Endothelial cell of umbilical vein (primary cell): ENCODE measurements at regions not wholly inside any gene's neighbourhood (a gene's known extent, or its start where the extent isn't known, plus 50 kb on each side); places are given as distances from the start of the nearest gene placed in this dataset.

ENCODE experiments used
- BruUV-seq: library from RNA; stranded (reverse); fragments of 400-500 nt; replicated peaks from 2 replicates; lab custom pipeline; 2021; lab: Mats Ljungman, UMichigan
- CTCF ChIA-PET: fragments of 300-600, 350-600 bp; sonication (Branson Sonifier 250); formaldehyde crosslinking; loops from one replicate; lab custom pipeline; 2021; ENCODE audit warnings: antibody characterized with exemption, inconsistent platforms; lab: Charles Lee
- POLR2A ChIA-PET: fragments of 300-600, 350-600 bp; sonication (Branson Sonifier 250); formaldehyde crosslinking; loops from one replicate; lab custom pipeline; 2021; ENCODE audit warnings: antibody characterized with exemption, inconsistent platforms; lab: Charles Lee
- DNase-seq: peaks from one replicate; pipeline ENCODE4 v3.0.0-alpha.2; 2011; ENCODE audit warnings: low read depth, low spot score
- FAIRE-seq: peaks from 2 replicates; lab custom pipeline; 2011; peaks lifted over from hg19 to GRCh38; lab: Jason Lieb, UNC
- H2AFZ ChIP-seq: 2 replicates; pipeline ENCODE4 v1.6.0; 2012; ENCODE audit warnings: low read depth, low read length, control low read depth, inconsistent platforms
- H3K27ac ChIP-seq: 2 replicates; pipeline ENCODE4 v1.5.1; 2011; ENCODE audit warnings: low read depth, mild to moderate bottlenecking, control low read depth, low read length, moderate library complexity; ENCODE audit not compliant: insufficient read depth
- H3K27me3 ChIP-seq, 2 experiments: 2 replicates each; pipeline versions ENCODE4 v1.6.0 to v1.6.1; 2011; ENCODE audit warnings: low read length in 2 of 2, mixed read lengths in 1 of 2; ENCODE audit not compliant: control insufficient read depth in 2 of 2, insufficient read depth in 2 of 2
- H3K36me3 ChIP-seq, 2 experiments: 2 replicates in 1 of 2; 3 replicates in 1 of 2; pipeline ENCODE4 v1.5.1; 2011; ENCODE audit warnings: low read length in 2 of 2, mild to moderate bottlenecking in 1 of 2, moderate library complexity in 1 of 2; ENCODE audit not compliant: control insufficient read depth in 2 of 2, insufficient read depth in 2 of 2; ENCODE audit errors: extremely low read depth in 1 of 2
- H3K4me1 ChIP-seq: 3 replicates; pipeline ENCODE4 v1.5.1; 2011; ENCODE audit warnings: mild to moderate bottlenecking, low read length; ENCODE audit not compliant: control insufficient read depth, insufficient read depth; ENCODE audit errors: extremely low read depth
- H3K4me2 ChIP-seq: 2 replicates; pipeline ENCODE4 v1.6.1; 2011; ENCODE audit warnings: low read length, control low read depth, mixed read lengths; ENCODE audit not compliant: insufficient read depth
- H3K4me3 ChIP-seq, 3 experiments: fragments of 200-600 bp in 1 of 3; sonication (generic), shearing (Covaris generic) in 1 of 3; replicated peaks in 1 of 3; 2 replicates each; pipeline ENCODE4 v1.5.1; 2011 to 2016; ENCODE audit warnings: control low read depth in 3 of 3, low read length in 3 of 3, mild to moderate bottlenecking in 2 of 3, inconsistent platforms in 1 of 3, low read depth in 1 of 3, moderate library complexity in 1 of 3; ENCODE audit not compliant: insufficient read depth in 1 of 3
- H3K79me2 ChIP-seq: 2 replicates; pipeline ENCODE4 v1.6.0; 2012; ENCODE audit warnings: low read length, inconsistent platforms; ENCODE audit not compliant: control insufficient read depth, insufficient read depth
- H3K9ac ChIP-seq: replicated peaks from 2 replicates; pipeline ENCODE3; 2011; ENCODE audit warnings: low read length, control low read depth; ENCODE audit not compliant: insufficient read depth; ENCODE audit errors: extremely low read depth
- H3K9me1 ChIP-seq: replicated peaks from 3 replicates; pipeline ENCODE4 v1.6.0; 2011; ENCODE audit warnings: mild to moderate bottlenecking, low read length; ENCODE audit not compliant: control insufficient read depth, insufficient read depth; ENCODE audit errors: extremely low read depth
- H3K9me3 ChIP-seq: replicated peaks from 2 replicates; pipeline ENCODE4 v1.5.1; 2012; ENCODE audit warnings: low read length, inconsistent platforms; ENCODE audit not compliant: control insufficient read depth, insufficient read depth
- H4K20me1 ChIP-seq: replicated peaks from 2 replicates; pipeline ENCODE3; 2011; ENCODE audit warnings: mild to moderate bottlenecking, low read length; ENCODE audit not compliant: control insufficient read depth, insufficient read depth; ENCODE audit errors: extremely low read depth
- CTCF ChIP-seq, 2 donors: IDR thresholded peaks; 1 replicate in 1 of 2; 2 replicates in 1 of 2; pipeline ENCODE4 v1.5.1; 2011; ENCODE audit warnings: low read length in 2 of 2, mild to moderate bottlenecking in 2 of 2, moderate library complexity in 2 of 2, control low read depth in 1 of 2, inconsistent platforms in 1 of 2, low read depth in 1 of 2; ENCODE audit not compliant: insufficient read depth in 1 of 2; ENCODE audit errors: extremely low read depth in 1 of 2
- EZH2 ChIP-seq: IDR thresholded peaks from 2 replicates; pipeline ENCODE4 v1.6.1; 2012; ENCODE audit warnings: borderline replicate concordance, low read depth, mild to moderate bottlenecking, moderate library complexity, low read length, inconsistent platforms; ENCODE audit not compliant: severe bottlenecking
- FOS ChIP-seq: IDR thresholded peaks from 2 replicates; pipeline ENCODE4 v1.6.1; 2011; ENCODE audit warnings: mild to moderate bottlenecking, low read length, moderate library complexity, borderline replicate concordance; ENCODE audit not compliant: insufficient read depth
- GATA2 ChIP-seq: IDR thresholded peaks from 2 replicates; pipeline ENCODE4 v1.7.0; 2011; ENCODE audit warnings: low read depth, mild to moderate bottlenecking, moderate library complexity, mixed read lengths, low read length; ENCODE audit not compliant: insufficient read length, insufficient read depth
- JUN ChIP-seq: IDR thresholded peaks from 2 replicates; pipeline ENCODE4 v1.6.1; 2011; ENCODE audit warnings: borderline replicate concordance, low read depth; ENCODE audit not compliant: insufficient read length, insufficient read depth
- MAX ChIP-seq: IDR thresholded peaks from 2 replicates; pipeline ENCODE4 v1.6.1; 2011; ENCODE audit not compliant: insufficient read depth, insufficient read length
- MYC ChIP-seq: IDR thresholded peaks from one replicate; pipeline ENCODE4 v1.6.1; 2011; ENCODE audit warnings: mild to moderate bottlenecking, low read depth, low read length
- POLR2A ChIP-seq: IDR thresholded peaks from 2 replicates; pipeline ENCODE4 v1.6.1; 2012; ENCODE audit warnings: low read depth, mild to moderate bottlenecking, control low read depth, low read length
- POLR2AphosphoS5 ChIP-seq: IDR thresholded peaks from 2 replicates; pipeline ENCODE4 v1.6.1; 2012; ENCODE audit warnings: low read depth, mild to moderate bottlenecking, control low read depth, low read length, moderate library complexity; ENCODE audit not compliant: insufficient read depth
- dilution Hi-C: fragments of 300-500 bp; cut with MboI; formaldehyde crosslinking; loops from one replicate; pipeline ENCODE4 v1.15.0; 2019; ENCODE audit warnings: low sequenced_read_pairs; ENCODE audit not compliant: extremely low pct_ligation_motif_present
- intact Hi-C: fragments of 100-400 bp; cut with micrococcal nuclease; formaldehyde crosslinking; loops from one replicate; pipeline ENCODE4 v1.10.0; 2022

GRCh38 chr6:44527181-44527580, 139.7 kb downstream of the CDC5L start:
- no peaks in the 10 kb centered on the region for H3K79me2 ChIP-seq
- DNase-seq: no peak
- TF ChIP-seq EZH2 (no peak), MAX (no peak), CTCF (IDR thresholded peaks at IDR 0.05; ENCODE audit: extremely low read depth in 1 of 2, insufficient read depth in 1 of 2, low read depth in 1 of 2, low read length in 2 of 2) (no peak), POLR2A (no peak), POLR2AphosphoS5 (no peak), MYC (no peak), FOS (no peak), JUN (no peak), GATA2 (no peak)
- no TSS peak for BruUV-seq
- intact Hi-C loops: no loop called here
- CTCF ChIA-PET: interaction anchor here (1.9 kb wide), 1 partner anchor 52 kb away, joined by 7 read pairs; no protein-coding TSS in a partner anchor
- no peak overlapping the region for H3K9ac ChIP-seq
- no peaks in the 10 kb centered on the region for H3K9me3 ChIP-seq
- dilution Hi-C loops: no loop called here
- H3K4me3 ChIP-seq: no peak overlapping the region
- H4K20me1 ChIP-seq: no peaks in the 10 kb centered on the region
- no peaks in the 10 kb centered on the region for H3K36me3 ChIP-seq
- H3K4me1 ChIP-seq: no peaks in the 10 kb centered on the region
- H2AFZ ChIP-seq: no peak overlapping the region
- POLR2A ChIA-PET: no interaction called here
- no peak for FAIRE-seq
- no peak overlapping the region for H3K27ac ChIP-seq
- no peaks in the 10 kb centered on the region for H3K9me1 ChIP-seq
- no peak overlapping the region for H3K4me2 ChIP-seq
- no peaks in the 10 kb centered on the region for H3K27me3 ChIP-seq
